SK-N-SH treated with all-trans-retinoic acid at 6 μM for 48 hours (cell line): ENCODE measurements at regions not wholly inside any gene's neighbourhood (a gene's known extent, or its start where the extent isn't known, plus 50 kb on each side); places are given as distances from the start of the nearest gene placed in this dataset.

ENCODE experiments used
- ATAC-seq: fragments of 200-7000 bp; cut with Tn5 transposase; 3 replicates; pipeline ENCODE4 v1.9.1; 2020; ENCODE audit warnings: mild to moderate bottlenecking, moderate library complexity
- CSDC2 ChIP-seq: fragments of 250-450 bp; sonication (Bioruptor Pico); IDR thresholded peaks from 2 replicates; pipeline ENCODE4 v1.5.0; 2020; ENCODE audit warnings: mild to moderate bottlenecking, moderate library complexity
- ESRRG ChIP-seq: fragments of 250-450 bp; sonication (Bioruptor Pico); IDR thresholded peaks from 2 replicates; pipeline ENCODE4 v1.6.1; 2021; ENCODE audit warnings: mild to moderate bottlenecking
- GLIS3 ChIP-seq: fragments of 250-450 bp; sonication (Bioruptor Pico); IDR thresholded peaks from 2 replicates; pipeline ENCODE4 v1.5.0; 2020; ENCODE audit warnings: mild to moderate bottlenecking, moderate library complexity
- ISL1 ChIP-seq: fragments of 250-450 bp; sonication (Bioruptor Pico); IDR thresholded peaks from 2 replicates; pipeline ENCODE4 v2.1.2; 2022; ENCODE audit warnings: mild to moderate bottlenecking, moderate library complexity
- PPARA ChIP-seq: fragments of 250-450 bp; sonication (Bioruptor Pico); IDR thresholded peaks from 2 replicates; pipeline ENCODE4 v1.5.0; 2020; ENCODE audit warnings: mild to moderate bottlenecking, borderline replicate concordance
- RARB ChIP-seq: fragments of 250-450 bp; sonication (Bioruptor Pico); IDR thresholded peaks from 2 replicates; pipeline ENCODE4 v1.8.0; 2021; ENCODE audit warnings: mild to moderate bottlenecking, moderate library complexity
- SNAI2 ChIP-seq: fragments of 250-450 bp; sonication (Bioruptor Pico); IDR thresholded peaks from 2 replicates; pipeline ENCODE4 v1.5.0; 2020; ENCODE audit warnings: mild to moderate bottlenecking, moderate library complexity
- TCF4 ChIP-seq: fragments of 250-450 bp; sonication (Bioruptor Pico); IDR thresholded peaks from 2 replicates; pipeline ENCODE4 v1.8.0; 2021; ENCODE audit warnings: mild to moderate bottlenecking, moderate library complexity, borderline replicate concordance
- ZC3H10 ChIP-seq: fragments of 250-450 bp; sonication (Bioruptor Pico); IDR thresholded peaks from 2 replicates; pipeline ENCODE4 v1.5.1; 2021; ENCODE audit warnings: mild to moderate bottlenecking, moderate library complexity
- ZFP30 ChIP-seq: fragments of 450-650 bp; formaldehyde crosslinking; IDR thresholded peaks from 2 replicates; pipeline ENCODE4 v1.5.0; 2022; ENCODE audit warnings: mild to moderate bottlenecking, moderate library complexity
- ZNF565 ChIP-seq: fragments of 450-650 bp; formaldehyde crosslinking; conservative IDR thresholded peaks from 2 replicates; pipeline ENCODE4 v1.5.0; 2020; ENCODE audit warnings: low read depth, mild to moderate bottlenecking, moderate library complexity
- ZNF70 ChIP-seq: fragments of 450-650 bp; formaldehyde crosslinking; IDR thresholded peaks from 2 replicates; pipeline ENCODE4 v1.5.0; 2020; ENCODE audit warnings: mild to moderate bottlenecking, moderate library complexity
- ZNF8 ChIP-seq: fragments of 450-650 bp; formaldehyde crosslinking; IDR thresholded peaks from 2 replicates; pipeline ENCODE4 v1.5.0; 2020; ENCODE audit warnings: mild to moderate bottlenecking, moderate library complexity
- TF ChIP-seq, protein P1 (sequence below): fragments of 250-450 bp; sonication (Bioruptor Pico); IDR thresholded peaks from 2 replicates; pipeline ENCODE4 v1.8.0; 2020; ENCODE audit warnings: mild to moderate bottlenecking, moderate library complexity, borderline replicate concordance
- TF ChIP-seq, protein P2 (sequence below): fragments of 250-450 bp; sonication (Bioruptor Pico); IDR thresholded peaks from 2 replicates; pipeline ENCODE4 v1.5.1; 2021; ENCODE audit warnings: mild to moderate bottlenecking, moderate library complexity
- TF ChIP-seq, protein P3 (sequence below): fragments of 250-450 bp; sonication (Bioruptor Pico); IDR thresholded peaks from 2 replicates; pipeline ENCODE4 v1.8.0; 2021; ENCODE audit warnings: low read depth, mild to moderate bottlenecking, moderate library complexity, borderline replicate concordance
- TF ChIP-seq, protein P4 (sequence below): fragments of 250-450 bp; sonication (Bioruptor Pico); IDR thresholded peaks from 2 replicates; pipeline ENCODE4 v1.5.1; 2020; ENCODE audit warnings: low read depth, mild to moderate bottlenecking, moderate library complexity

DNA sequence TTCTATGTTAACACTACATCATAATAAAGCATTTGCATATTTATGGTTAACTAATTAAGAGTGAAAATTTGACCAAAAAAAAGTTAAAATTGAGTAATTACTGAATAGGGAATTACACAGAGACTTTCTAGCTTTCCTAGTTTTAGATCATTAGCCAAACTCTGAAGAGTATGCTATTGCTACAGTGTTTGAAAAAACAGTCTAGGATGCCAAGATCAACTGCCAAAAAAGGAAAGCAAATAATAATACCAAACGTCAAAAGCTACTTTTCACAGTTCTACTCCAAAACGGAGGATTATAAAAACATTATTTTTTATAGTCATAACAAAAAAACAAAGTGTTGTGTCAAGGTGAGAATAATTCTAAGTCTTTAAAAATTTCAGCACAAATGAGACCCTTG is 359.8 kb upstream of the CTSO start:
- TF ChIP-seq, protein P1, sequence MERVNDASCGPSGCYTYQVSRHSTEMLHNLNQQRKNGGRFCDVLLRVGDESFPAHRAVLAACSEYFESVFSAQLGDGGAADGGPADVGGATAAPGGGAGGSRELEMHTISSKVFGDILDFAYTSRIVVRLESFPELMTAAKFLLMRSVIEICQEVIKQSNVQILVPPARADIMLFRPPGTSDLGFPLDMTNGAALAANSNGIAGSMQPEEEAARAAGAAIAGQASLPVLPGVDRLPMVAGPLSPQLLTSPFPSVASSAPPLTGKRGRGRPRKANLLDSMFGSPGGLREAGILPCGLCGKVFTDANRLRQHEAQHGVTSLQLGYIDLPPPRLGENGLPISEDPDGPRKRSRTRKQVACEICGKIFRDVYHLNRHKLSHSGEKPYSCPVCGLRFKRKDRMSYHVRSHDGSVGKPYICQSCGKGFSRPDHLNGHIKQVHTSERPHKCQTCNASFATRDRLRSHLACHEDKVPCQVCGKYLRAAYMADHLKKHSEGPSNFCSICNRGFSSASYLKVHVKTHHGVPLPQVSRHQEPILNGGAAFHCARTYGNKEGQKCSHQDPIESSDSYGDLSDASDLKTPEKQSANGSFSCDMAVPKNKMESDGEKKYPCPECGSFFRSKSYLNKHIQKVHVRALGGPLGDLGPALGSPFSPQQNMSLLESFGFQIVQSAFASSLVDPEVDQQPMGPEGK (CRISPR knock-in tag): no peak
- no peak for ATAC-seq

DNA sequence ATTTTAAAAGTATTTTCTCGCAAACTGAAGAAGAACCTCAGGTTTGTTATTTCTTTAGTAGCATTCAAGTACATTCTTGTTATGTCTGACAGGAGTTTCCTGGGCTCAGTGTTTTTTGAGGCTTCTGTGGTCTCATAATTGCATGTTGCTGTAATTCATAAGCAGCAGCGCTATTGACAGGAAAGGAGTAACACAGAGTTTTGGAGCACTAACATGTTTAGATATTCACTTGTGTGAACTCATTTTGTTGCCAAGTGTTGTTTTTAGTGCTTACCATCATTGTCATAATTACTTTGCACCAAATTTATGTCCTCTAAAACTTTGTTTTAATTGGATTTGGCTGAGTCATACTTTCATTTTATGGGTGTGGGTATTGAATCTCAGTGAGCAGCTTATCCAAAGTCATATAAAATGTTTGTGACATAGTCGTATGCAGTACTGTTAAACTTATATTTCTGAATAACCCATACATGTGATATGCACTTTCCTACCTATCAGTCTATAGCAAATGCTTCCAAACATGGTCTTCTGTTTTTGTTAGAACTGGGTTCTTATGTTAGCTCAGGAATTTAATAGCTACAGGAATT is 358.7 kb upstream of the CTSO start:
- ATAC-seq: peak; percentile 40; the same call in 2 of the 3 replicates
- TF ChIP-seq, protein P2, sequence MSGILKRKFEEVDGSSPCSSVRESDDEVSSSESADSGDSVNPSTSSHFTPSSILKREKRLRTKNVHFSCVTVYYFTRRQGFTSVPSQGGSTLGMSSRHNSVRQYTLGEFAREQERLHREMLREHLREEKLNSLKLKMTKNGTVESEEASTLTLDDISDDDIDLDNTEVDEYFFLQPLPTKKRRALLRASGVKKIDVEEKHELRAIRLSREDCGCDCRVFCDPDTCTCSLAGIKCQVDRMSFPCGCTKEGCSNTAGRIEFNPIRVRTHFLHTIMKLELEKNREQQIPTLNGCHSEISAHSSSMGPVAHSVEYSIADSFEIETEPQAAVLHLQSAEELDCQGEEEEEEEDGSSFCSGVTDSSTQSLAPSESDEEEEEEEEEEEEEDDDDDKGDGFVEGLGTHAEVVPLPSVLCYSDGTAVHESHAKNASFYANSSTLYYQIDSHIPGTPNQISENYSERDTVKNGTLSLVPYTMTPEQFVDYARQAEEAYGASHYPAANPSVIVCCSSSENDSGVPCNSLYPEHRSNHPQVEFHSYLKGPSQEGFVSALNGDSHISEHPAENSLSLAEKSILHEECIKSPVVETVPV (CRISPR knock-in tag): no peak
- TF ChIP-seq TCF4 (CRISPR knock-in tag) (no peak), ZFP30 (CRISPR knock-in tag) (no peak), ISL1 (CRISPR knock-in tag) (no peak), ZNF70 (no peak)

DNA sequence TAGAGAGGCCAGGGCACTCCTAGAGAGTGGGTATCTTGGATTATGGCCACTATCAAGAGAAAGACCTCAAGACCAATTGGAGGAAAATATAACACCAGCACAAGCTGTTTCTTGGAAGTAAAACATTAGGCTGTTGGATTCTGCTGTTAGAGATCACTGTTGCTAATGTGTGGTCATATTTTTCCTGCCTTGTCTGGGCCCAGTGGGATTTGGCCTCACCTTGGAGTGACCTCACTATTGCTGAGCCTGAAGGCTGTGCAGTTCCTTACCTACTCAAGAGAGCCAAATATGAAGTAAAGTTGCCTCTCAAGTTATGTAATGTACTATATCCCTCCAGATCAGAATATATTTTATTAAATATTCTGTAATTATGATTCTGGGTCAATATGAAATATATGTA is 355.4 kb upstream of the CTSO start:
- no peak for ATAC-seq

DNA sequence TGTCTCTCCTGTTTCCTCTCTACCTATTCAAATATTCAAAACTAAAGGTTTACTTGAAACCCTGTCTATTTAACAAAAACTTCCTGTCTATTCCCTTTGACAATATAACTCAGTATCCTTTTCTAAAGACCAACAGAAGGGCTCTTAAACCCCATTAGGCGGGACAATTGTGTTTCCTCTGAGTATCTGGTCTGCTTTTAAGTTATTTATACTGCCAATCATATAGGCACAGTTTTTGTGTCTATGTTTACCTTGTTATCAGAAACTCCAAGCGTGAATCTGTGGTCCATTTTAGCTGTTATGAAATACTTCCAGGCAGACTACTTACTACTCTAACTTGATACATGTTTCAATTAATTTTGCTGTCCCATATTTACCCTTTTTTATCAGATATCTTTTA is 350.0 kb upstream of the CTSO start:
- no peak for TF ChIP-seq ZNF8 (CRISPR knock-in tag)
- no peak for TF ChIP-seq GLIS3 (CRISPR knock-in tag)
- no peak for TF ChIP-seq ZFP30 (CRISPR knock-in tag)
- TF ChIP-seq CSDC2: no peak
- TF ChIP-seq ISL1 (CRISPR knock-in tag): no peak
- no peak for TF ChIP-seq ESRRG (CRISPR knock-in tag)
- TF ChIP-seq ZC3H10 (CRISPR knock-in tag): no peak
- ATAC-seq: no peak; the same call in 1 of the 3 replicates

More for the DNA sequence above, 355.4 kb upstream of the CTSO start:
- no peak for TF ChIP-seq ZNF565
- TF ChIP-seq, protein P3, sequence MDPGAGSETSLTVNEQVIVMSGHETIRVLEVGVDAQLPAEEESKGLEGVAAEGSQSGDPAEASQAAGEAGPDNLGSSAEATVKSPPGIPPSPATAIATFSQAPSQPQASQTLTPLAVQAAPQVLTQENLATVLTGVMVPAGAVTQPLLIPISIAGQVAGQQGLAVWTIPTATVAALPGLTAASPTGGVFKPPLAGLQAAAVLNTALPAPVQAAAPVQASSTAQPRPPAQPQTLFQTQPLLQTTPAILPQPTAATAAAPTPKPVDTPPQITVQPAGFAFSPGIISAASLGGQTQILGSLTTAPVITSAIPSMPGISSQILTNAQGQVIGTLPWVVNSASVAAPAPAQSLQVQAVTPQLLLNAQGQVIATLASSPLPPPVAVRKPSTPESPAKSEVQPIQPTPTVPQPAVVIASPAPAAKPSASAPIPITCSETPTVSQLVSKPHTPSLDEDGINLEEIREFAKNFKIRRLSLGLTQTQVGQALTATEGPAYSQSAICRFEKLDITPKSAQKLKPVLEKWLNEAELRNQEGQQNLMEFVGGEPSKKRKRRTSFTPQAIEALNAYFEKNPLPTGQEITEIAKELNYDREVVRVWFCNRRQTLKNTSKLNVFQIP: no peak
- TF ChIP-seq SNAI2 (CRISPR knock-in tag): no peak
- no peak for TF ChIP-seq PPARA (CRISPR knock-in tag)
- TF ChIP-seq, protein P2 (CRISPR knock-in tag): no peak
- no peak for TF ChIP-seq TCF4 (CRISPR knock-in tag)
- no peak for TF ChIP-seq RARB (CRISPR knock-in tag)
- TF ChIP-seq, all 23 proteins: peak for 0

DNA sequence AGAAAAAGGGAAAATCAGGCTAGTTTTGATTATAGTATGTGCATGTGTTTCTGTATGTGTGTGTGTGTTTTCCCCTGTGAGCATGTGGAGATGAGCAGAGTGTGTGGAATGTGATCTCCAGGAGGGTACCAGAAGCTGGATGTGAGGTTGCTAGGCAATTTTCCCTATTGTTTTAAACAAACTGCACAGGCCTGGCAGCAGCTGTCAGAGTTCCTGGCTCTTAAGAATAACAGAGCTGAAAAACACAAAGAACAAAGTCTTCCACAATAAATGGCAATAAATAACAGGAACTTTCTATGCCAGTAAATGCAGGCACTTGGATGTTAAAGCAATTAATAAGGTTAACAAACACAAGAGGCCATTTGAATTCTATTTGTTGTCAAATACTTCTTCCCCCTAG is 344.6 kb upstream of the CTSO start:
- ATAC-seq: peak; percentile 65
- no peak for TF ChIP-seq ESRRG (CRISPR knock-in tag)
- no peak for TF ChIP-seq RARB (CRISPR knock-in tag)
- no peak for TF ChIP-seq TCF4 (CRISPR knock-in tag)
- TF ChIP-seq ISL1 (CRISPR knock-in tag): no peak
- TF ChIP-seq, protein P4, sequence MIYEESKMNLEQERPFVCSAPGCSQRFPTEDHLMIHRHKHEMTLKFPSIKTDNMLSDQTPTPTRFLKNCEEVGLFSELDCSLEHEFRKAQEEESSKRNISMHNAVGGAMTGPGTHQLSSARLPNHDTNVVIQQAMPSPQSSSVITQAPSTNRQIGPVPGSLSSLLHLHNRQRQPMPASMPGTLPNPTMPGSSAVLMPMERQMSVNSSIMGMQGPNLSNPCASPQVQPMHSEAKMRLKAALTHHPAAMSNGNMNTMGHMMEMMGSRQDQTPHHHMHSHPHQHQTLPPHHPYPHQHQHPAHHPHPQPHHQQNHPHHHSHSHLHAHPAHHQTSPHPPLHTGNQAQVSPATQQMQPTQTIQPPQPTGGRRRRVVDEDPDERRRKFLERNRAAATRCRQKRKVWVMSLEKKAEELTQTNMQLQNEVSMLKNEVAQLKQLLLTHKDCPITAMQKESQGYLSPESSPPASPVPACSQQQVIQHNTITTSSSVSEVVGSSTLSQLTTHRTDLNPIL (CRISPR knock-in tag): no peak
